ENCODE measurements at regions not wholly inside any gene's neighbourhood (a gene's known extent, or its start where the extent isn't known, plus 50 kb on each side); places are given as distances from the start of the nearest gene placed in this dataset.

- H3K4me1 ChIP-seq (replicated peaks in 1 of 4; ENCODE audit: control insufficient read depth in 3 of 4, insufficient read depth in 4 of 4, low read length in 3 of 4) = peaks cover 11 to 31% (median 20%) of the 10 kb centered on the region in 4 experiments
- no peak overlapping the region for H2BK120ac ChIP-seq (replicated peaks; ENCODE audit: low read depth, low read length)
- H4K5ac ChIP-seq (ENCODE audit: insufficient read length, low read depth, low read length) = no peak overlapping the region
- H2AFZ ChIP-seq (ENCODE audit: low read length) = no peak overlapping the region
- no peaks in the 10 kb centered on the region for H3K79me2 ChIP-seq (ENCODE audit: control insufficient read depth in 1 of 2, insufficient read depth in 2 of 2, low read length in 2 of 2)
- TF ChIP-seq PHF8 (conservative IDR thresholded peaks at IDR 0.05; ENCODE audit: low read depth, low read length) (no peak), SP1 (IDR thresholded peaks at IDR 0.05; ENCODE audit: low read depth, low read length) (no peak), POLR2AphosphoS5 (IDR thresholded peaks at IDR 0.05; ENCODE audit: low read depth, low read length) (no peak), E2F6 (IDR thresholded peaks at IDR 0.05) (no peak), BRCA1 (IDR thresholded peaks at IDR 0.05; ENCODE audit: low read depth, low read length) (no peak), TEAD4 (IDR thresholded peaks at IDR 0.05; ENCODE audit: low read depth, low read length) (no peak), EGR1 (IDR thresholded peaks at IDR 0.05; ENCODE audit: borderline replicate concordance, low read depth, low read length) (no peak), RFX5 (IDR thresholded peaks at IDR 0.05; ENCODE audit: borderline replicate concordance, low read depth, low read length) (no peak), HDAC2 (IDR thresholded peaks at IDR 0.05; ENCODE audit: borderline replicate concordance in 1 of 2, low read depth in 2 of 2, low read length in 2 of 2) (no peak), BACH1 (IDR thresholded peaks at IDR 0.05; ENCODE audit: low read length) (no peak), NRF1 (IDR thresholded peaks at IDR 0.05; ENCODE audit: low read depth, low read length) (no peak)
- no peaks in the 10 kb centered on the region for H3K9me3 ChIP-seq (ENCODE audit: insufficient read depth in 2 of 2, low read depth in 1 of 2, low read length in 1 of 2)
- no peak for FAIRE-seq
- no peak overlapping the region for H2AK5ac ChIP-seq (ENCODE audit: low read depth, low read length)
- no peak overlapping the region; the same call in 1 of the 2 replicates for H2BK12ac ChIP-seq (ENCODE audit: low read depth, low read length)
- no peak overlapping the region for H3K4me3 ChIP-seq (ENCODE audit: extremely low read depth in 1 of 4, insufficient read depth in 2 of 4, low read depth in 3 of 4, low read length in 4 of 4)
- no peak overlapping the region for H3K27ac ChIP-seq (ENCODE audit: low read depth, low read length)
- 0 out of 4 replicates have a peak overlapping the region, but pooled peaks of 1 of the 2 experiments have one; percentile 8 for H3K4me2 ChIP-seq (ENCODE audit: insufficient read depth in 1 of 2, low read depth in 2 of 2, low read length in 2 of 2)
- no peak overlapping the region for H3K14ac ChIP-seq (ENCODE audit: insufficient read length)
- no peaks in the 10 kb centered on the region for H3K36me3 ChIP-seq (ENCODE audit: control insufficient read depth in 2 of 4, insufficient read depth in 4 of 4, low read length in 3 of 4)
- no peak overlapping the region for H3K18ac ChIP-seq (ENCODE audit: extremely low read depth, low read length)
- no peak overlapping the region for H4K8ac ChIP-seq (ENCODE audit: extremely low read depth, insufficient read depth, low read length)
- no peak overlapping the region for H2BK15ac ChIP-seq (ENCODE audit: low read length)
- no peaks in the 10 kb centered on the region for H3K23me2 ChIP-seq (ENCODE audit: low read depth, low read length)
- no peak overlapping the region for H3K23ac ChIP-seq (ENCODE audit: insufficient read length)
- H3K9ac ChIP-seq (replicated peaks in 1 of 4; ENCODE audit: extremely low read depth in 1 of 4, low read depth in 3 of 4, low read length in 3 of 4) = no peak overlapping the region
- peaks cover 0 to 7% (median 0%) of the 10 kb centered on the region in 4 experiments; a peak in 1 of 7 replicates for H3K27me3 ChIP-seq (replicated peaks in 1 of 4; ENCODE audit: control insufficient read depth in 3 of 4, extremely low read depth in 1 of 4, insufficient read depth in 3 of 4, low read length in 3 of 4)
- no peak overlapping the region for H3K56ac ChIP-seq (replicated peaks; ENCODE audit: insufficient read length, low read depth, low read length)
- CTCF ChIA-PET (ENCODE audit: partially characterized antibody) = interaction anchor here (0.8 to 5.4 kb wide), 15 partner anchors 8 to 671 kb away, joined by 3 to 31 read pairs (median 5); no protein-coding TSS in a partner anchor
- no peak overlapping the region for H2BK5ac ChIP-seq (ENCODE audit: low read depth, low read length)
- no peak overlapping the region for H3K4ac ChIP-seq (replicated peaks; ENCODE audit: insufficient read length, low read depth, low read length)
- DNase-seq (ENCODE audit: low read depth in 1 of 2, low spot score in 2 of 2) = no peak
- POLR2A ChIA-PET (ENCODE audit: partially characterized antibody) = interaction anchor here (1.0 to 1.4 kb wide), 4 partner anchors 10 to 83 kb away, joined by 3 to 5 read pairs (median 3); no protein-coding TSS in a partner anchor
- H4K91ac ChIP-seq (replicated peaks; ENCODE audit: insufficient read length, low read length) = no peak overlapping the region
- 98% methylated on average over 8 of the region's 8 CpGs; no CpG with 5 or more reads in 1 of the 2 experiments for WGBS, 2 experiments (ENCODE audit: extremely low coverage in 1 of 2, insufficient coverage in 1 of 2, insufficient read length in 1 of 2, insufficient replicate concordance in 2 of 2, low coverage in 1 of 2, low lambda C conversion rate in 2 of 2, missing lambda C conversion rate in 1 of 2)
- H4K20me1 ChIP-seq (replicated peaks in 1 of 2; ENCODE audit: control insufficient read depth in 1 of 2, insufficient read depth in 2 of 2, low read length in 2 of 2) = no peaks in the 10 kb centered on the region
- H2BK20ac ChIP-seq (ENCODE audit: low read length) = no peak overlapping the region
- no peaks in the 10 kb centered on the region; the same call in 1 of the 2 replicates for H3K79me1 ChIP-seq (ENCODE audit: low read depth, low read length)
Measured at GRCh38 chr2:111701798-111702118, 182.2 kb downstream of the ANAPC1 start.

Measured in H1 (cell line).